ENCODE measurements at regions not wholly inside any gene's neighbourhood (a gene's known extent, or its start where the extent isn't known, plus 50 kb on each side); places are given as distances from the start of the nearest gene placed in this dataset.

DNA sequence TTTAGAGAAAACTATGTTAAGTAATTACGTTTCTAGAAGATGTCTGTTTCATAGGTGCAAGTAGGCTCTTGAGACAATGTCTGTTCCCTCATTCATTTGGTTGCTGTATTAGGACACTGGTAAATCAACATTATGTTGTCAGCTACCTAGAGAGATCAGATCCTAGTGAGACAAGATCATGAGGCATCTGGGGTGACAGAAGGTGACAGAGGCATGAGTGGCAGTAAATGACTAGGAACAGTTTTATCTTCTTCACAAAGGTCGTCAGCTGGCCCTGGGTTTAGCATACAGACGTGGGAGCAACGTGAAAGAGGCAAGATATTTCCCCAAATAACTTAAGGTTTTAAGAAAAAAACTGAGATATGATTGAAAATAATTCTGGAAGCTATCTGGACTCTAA, 1926.3 kb upstream of the WWC1 start:
- no peaks in the 10 kb centered on the region for H3K4me1 ChIP-seq (ENCODE audit: control insufficient read depth, extremely low read depth, insufficient read depth, low read length)
- no peak overlapping the region for H2AFZ ChIP-seq (ENCODE audit: control insufficient read depth, low read length)
- H3K4me3 ChIP-seq (ENCODE audit: control insufficient read depth in 2 of 3, extremely low read depth in 1 of 3, insufficient read depth in 2 of 3, low read depth in 1 of 3, low read length in 3 of 3) = no peak overlapping the region
- no peak overlapping the region for H3K4me2 ChIP-seq (ENCODE audit: control insufficient read depth, extremely low read depth, insufficient read depth, low read depth, low read length)
- no peaks in the 10 kb centered on the region for H3K27me3 ChIP-seq (ENCODE audit: control insufficient read depth, extremely low read depth, insufficient read depth, low read length)
- H3K36me3 ChIP-seq (ENCODE audit: control insufficient read depth in 2 of 2, extremely low read depth in 1 of 2, insufficient read depth in 2 of 2, low read length in 2 of 2) = no peaks in the 10 kb centered on the region
- DNase-seq (ENCODE audit: low read depth, low spot score) = no peak
- no peak overlapping the region for H3K9ac ChIP-seq (ENCODE audit: control insufficient read depth, extremely low read depth, insufficient read depth, low read length)
- H3K79me2 ChIP-seq (ENCODE audit: control insufficient read depth, insufficient read depth, low read length) = no peaks in the 10 kb centered on the region
- no peaks in the 10 kb centered on the region for H3K9me1 ChIP-seq (ENCODE audit: control insufficient read depth, extremely low read depth, insufficient read depth, low read length)
- no peaks in the 10 kb centered on the region for H4K20me1 ChIP-seq (ENCODE audit: control insufficient read depth, extremely low read depth, insufficient read depth, low read length)
- no peak for FAIRE-seq
- no peak for TF ChIP-seq EZH2 (IDR thresholded peaks at IDR 0.05; ENCODE audit: low read length)
- TF ChIP-seq, protein P1, sequence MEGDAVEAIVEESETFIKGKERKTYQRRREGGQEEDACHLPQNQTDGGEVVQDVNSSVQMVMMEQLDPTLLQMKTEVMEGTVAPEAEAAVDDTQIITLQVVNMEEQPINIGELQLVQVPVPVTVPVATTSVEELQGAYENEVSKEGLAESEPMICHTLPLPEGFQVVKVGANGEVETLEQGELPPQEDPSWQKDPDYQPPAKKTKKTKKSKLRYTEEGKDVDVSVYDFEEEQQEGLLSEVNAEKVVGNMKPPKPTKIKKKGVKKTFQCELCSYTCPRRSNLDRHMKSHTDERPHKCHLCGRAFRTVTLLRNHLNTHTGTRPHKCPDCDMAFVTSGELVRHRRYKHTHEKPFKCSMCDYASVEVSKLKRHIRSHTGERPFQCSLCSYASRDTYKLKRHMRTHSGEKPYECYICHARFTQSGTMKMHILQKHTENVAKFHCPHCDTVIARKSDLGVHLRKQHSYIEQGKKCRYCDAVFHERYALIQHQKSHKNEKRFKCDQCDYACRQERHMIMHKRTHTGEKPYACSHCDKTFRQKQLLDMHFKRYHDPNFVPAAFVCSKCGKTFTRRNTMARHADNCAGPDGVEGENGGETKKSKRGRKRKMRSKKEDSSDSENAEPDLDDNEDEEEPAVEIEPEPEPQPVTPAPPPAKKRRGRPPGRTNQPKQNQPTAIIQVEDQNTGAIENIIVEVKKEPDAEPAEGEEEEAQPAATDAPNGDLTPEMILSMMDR (optimal IDR thresholded peaks at IDR 0.05 in 1 of 3, IDR thresholded peaks at IDR 0.05 in 1 of 3, conservative IDR thresholded peaks at IDR 0.05 in 1 of 3; ENCODE audit: extremely low read depth in 1 of 3, insufficient read depth in 2 of 3, low read length in 3 of 3) = no peak
- no peak overlapping the region for H3K27ac ChIP-seq (ENCODE audit: control insufficient read depth, insufficient read depth, low read length)
- no peaks in the 10 kb centered on the region for H3K9me3 ChIP-seq (ENCODE audit: control insufficient read depth, low read depth, low read length)
- dilution Hi-C loops (cut with MboI; ENCODE audit: extremely low pct_ligation_motif_present, low sequenced_read_pairs) = no loop called here

DNA sequence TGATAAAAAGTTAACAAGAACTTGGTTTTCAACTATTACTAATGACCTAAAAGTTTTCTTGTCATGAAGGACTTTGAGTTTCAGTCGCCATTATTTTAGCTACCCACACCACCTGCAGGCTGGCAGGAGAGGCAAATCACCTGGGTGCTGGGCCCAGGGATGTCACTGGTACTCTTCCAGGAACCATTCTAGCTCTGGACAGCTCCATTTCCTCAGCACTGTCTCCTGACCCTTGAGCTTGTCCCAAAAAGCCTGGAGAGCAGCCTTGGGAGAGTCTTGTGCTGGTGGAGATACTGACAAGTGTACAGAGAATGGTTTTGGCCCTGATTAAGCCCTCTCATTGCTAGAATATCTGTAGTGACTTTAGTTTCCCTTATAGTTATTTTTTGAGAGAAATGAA, 1924.1 kb upstream of the WWC1 start:
- Histone ChIP-seq H3K36me3 (ENCODE audit: control insufficient read depth in 2 of 2, extremely low read depth in 1 of 2, insufficient read depth in 2 of 2, low read length in 2 of 2) (no peaks in the 10 kb centered on the region), H3K27me3 (ENCODE audit: control insufficient read depth, extremely low read depth, insufficient read depth, low read length) (no peaks in the 10 kb centered on the region), H4K20me1 (ENCODE audit: control insufficient read depth, extremely low read depth, insufficient read depth, low read length) (no peaks in the 10 kb centered on the region), H3K9me3 (ENCODE audit: control insufficient read depth, low read depth, low read length) (no peaks in the 10 kb centered on the region), H3K4me3 (ENCODE audit: control insufficient read depth in 2 of 3, extremely low read depth in 1 of 3, insufficient read depth in 2 of 3, low read depth in 1 of 3, low read length in 3 of 3) (no peak overlapping the region), H3K79me2 (ENCODE audit: control insufficient read depth, insufficient read depth, low read length) (no peaks in the 10 kb centered on the region), H3K4me1 (ENCODE audit: control insufficient read depth, extremely low read depth, insufficient read depth, low read length) (no peaks in the 10 kb centered on the region), H3K4me2 (ENCODE audit: control insufficient read depth, extremely low read depth, insufficient read depth, low read depth, low read length) (no peak overlapping the region), H3K27ac (ENCODE audit: control insufficient read depth, insufficient read depth, low read length) (no peak overlapping the region), H3K9me1 (ENCODE audit: control insufficient read depth, extremely low read depth, insufficient read depth, low read length) (no peaks in the 10 kb centered on the region), H3K9ac (ENCODE audit: control insufficient read depth, extremely low read depth, insufficient read depth, low read length) (no peak overlapping the region), H2AFZ (ENCODE audit: control insufficient read depth, low read length) (no peak overlapping the region)
- dilution Hi-C loops (cut with MboI; ENCODE audit: extremely low pct_ligation_motif_present, low sequenced_read_pairs) = no loop called here
- TF ChIP-seq EZH2 (IDR thresholded peaks at IDR 0.05; ENCODE audit: low read length) = no peak
- TF ChIP-seq, protein P1 (optimal IDR thresholded peaks at IDR 0.05 in 1 of 3, IDR thresholded peaks at IDR 0.05 in 1 of 3, conservative IDR thresholded peaks at IDR 0.05 in 1 of 3; ENCODE audit: extremely low read depth in 1 of 3, insufficient read depth in 2 of 3, low read length in 3 of 3) = no peak
- DNase-seq (ENCODE audit: low read depth, low spot score) = no peak
- FAIRE-seq = no peak

Measured in keratinocyte (primary cell).